ENCODE measurements at regions not wholly inside any gene's neighbourhood (a gene's known extent, or its start where the extent isn't known, plus 50 kb on each side); places are given as distances from the start of the nearest gene placed in this dataset.

- Histone ChIP-seq H3K27ac (no peak overlapping the region), H3K4me1 (peaks cover 16 to 33% (median 28%) of the 10 kb centered on the region in 4 donors), H3K27me3 (no peaks in the 10 kb centered on the region), H3K36me3 (no peaks in the 10 kb centered on the region), H3K9me3 (no peaks in the 10 kb centered on the region), H3K4me3 (no peak overlapping the region)
- DNase-seq (no peak), ATAC-seq (ENCODE audit: low FRiP score in 2 of 2) (no peak)
- no peak for TF ChIP-seq EP300 (IDR thresholded peaks at IDR 0.05)
- no peak for TF ChIP-seq POLR2A (IDR thresholded peaks at IDR 0.05)
- no peak for TF ChIP-seq CTCF (IDR thresholded peaks at IDR 0.05)
- TF ChIP-seq POLR2AphosphoS5 (IDR thresholded peaks at IDR 0.05), result no peak
- 77 to 82% methylated on average over 10 of the region's 10 CpGs for WGBS, 2 donors
Measured at GRCh38 chr2:15729709-15730544, 138.3 kb downstream of the DDX1 start.

DNA sequence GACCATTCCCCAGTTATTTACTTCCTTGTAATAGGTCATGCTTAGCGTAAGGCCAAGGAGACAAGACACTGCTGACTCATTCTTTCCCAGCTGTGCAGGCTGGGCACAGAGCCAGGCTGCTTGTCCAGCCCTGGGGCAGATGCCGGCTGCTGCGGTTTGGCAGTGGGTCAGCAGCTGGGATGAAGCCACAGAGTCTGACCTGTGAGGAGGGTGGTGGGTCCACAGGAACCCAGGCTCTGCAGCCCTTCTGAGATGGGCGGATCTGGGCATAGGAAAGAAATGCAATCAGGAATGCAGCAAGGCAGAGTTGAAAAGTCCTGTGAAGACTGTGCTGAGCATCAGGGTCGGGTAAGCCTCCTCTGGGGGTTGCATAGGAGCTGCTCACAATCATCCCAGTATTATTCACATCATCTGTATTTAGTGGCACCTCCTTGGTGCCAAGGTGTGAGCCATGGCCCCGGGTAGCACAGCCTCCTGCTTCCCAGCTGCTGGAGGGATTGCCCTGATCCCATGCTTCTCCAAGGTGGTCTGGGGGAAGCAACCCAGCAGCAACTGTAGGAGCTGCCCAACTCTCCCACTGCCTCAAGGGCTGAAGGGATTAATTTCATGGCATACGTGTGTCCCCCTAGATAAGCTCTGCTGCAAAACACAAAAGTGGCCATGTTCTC, 139.0 kb downstream of the DDX1 start:
- Histone ChIP-seq H3K4me1 (peaks cover 18 to 34% (median 29%) of the 10 kb centered on the region in 4 donors), H3K9me3 (no peaks in the 10 kb centered on the region), H3K4me3 (no peak overlapping the region), H3K36me3 (no peaks in the 10 kb centered on the region), H3K27ac (no peak overlapping the region), H3K27me3 (no peaks in the 10 kb centered on the region)
- ATAC-seq (ENCODE audit: low FRiP score in 2 of 2), result peak; percentile 73 to 88
- DNase-seq, result peak; percentile 83 to 88
- TF ChIP-seq POLR2AphosphoS5 (IDR thresholded peaks at IDR 0.05) (peak; percentile 22 to 67), CTCF (IDR thresholded peaks at IDR 0.05) (no peak)
- 23 to 28% methylated on average over 3 to 7 of the region's 7 CpGs for WGBS, 2 donors

- no peaks in the 10 kb centered on the region for H3K27me3 ChIP-seq
- 92 to 94% methylated on average over 7 of the region's 7 CpGs for WGBS, 2 donors
- TF ChIP-seq POLR2A (IDR thresholded peaks at IDR 0.05), result no peak
- TF ChIP-seq EP300 (IDR thresholded peaks at IDR 0.05), result no peak
- no peak for TF ChIP-seq POLR2AphosphoS5 (IDR thresholded peaks at IDR 0.05)
- ATAC-seq (ENCODE audit: low FRiP score in 2 of 2) (no peak), DNase-seq (no peak)
- no peaks in the 10 kb centered on the region for H3K36me3 ChIP-seq
- H3K4me3 ChIP-seq, result no peak overlapping the region
- no peak overlapping the region for H3K27ac ChIP-seq
- H3K9me3 ChIP-seq, result no peaks in the 10 kb centered on the region
- peaks cover 18 to 34% (median 29%) of the 10 kb centered on the region in 4 donors for H3K4me1 ChIP-seq
Measured at GRCh38 chr2:15731213-15731888, 139.7 kb downstream of the DDX1 start.

GRCh38 chr2:15731889-15732271, 140.2 kb downstream of the DDX1 start:
- DNase-seq, result no peak
- 94 to 96% methylated on average over 1 of the region's 1 CpG for WGBS, 2 donors
- H3K27me3 ChIP-seq, result no peaks in the 10 kb centered on the region
- no peak overlapping the region for H3K27ac ChIP-seq
- no peak for ATAC-seq (ENCODE audit: low FRiP score in 2 of 2)
- H3K9me3 ChIP-seq, result no peaks in the 10 kb centered on the region
- peaks cover 18 to 34% (median 29%) of the 10 kb centered on the region in 4 donors for H3K4me1 ChIP-seq
- no peaks in the 10 kb centered on the region for H3K36me3 ChIP-seq
- no peak overlapping the region for H3K4me3 ChIP-seq
- no peak for TF ChIP-seq POLR2A (IDR thresholded peaks at IDR 0.05)
- TF ChIP-seq EP300 (IDR thresholded peaks at IDR 0.05), result no peak
- TF ChIP-seq POLR2AphosphoS5 (IDR thresholded peaks at IDR 0.05), result no peak
- no peak for TF ChIP-seq CTCF (IDR thresholded peaks at IDR 0.05)
